ENCODE measurements at regions not wholly inside any gene's neighbourhood (a gene's known extent, or its start where the extent isn't known, plus 50 kb on each side); places are given as distances from the start of the nearest gene placed in this dataset.

DNA sequence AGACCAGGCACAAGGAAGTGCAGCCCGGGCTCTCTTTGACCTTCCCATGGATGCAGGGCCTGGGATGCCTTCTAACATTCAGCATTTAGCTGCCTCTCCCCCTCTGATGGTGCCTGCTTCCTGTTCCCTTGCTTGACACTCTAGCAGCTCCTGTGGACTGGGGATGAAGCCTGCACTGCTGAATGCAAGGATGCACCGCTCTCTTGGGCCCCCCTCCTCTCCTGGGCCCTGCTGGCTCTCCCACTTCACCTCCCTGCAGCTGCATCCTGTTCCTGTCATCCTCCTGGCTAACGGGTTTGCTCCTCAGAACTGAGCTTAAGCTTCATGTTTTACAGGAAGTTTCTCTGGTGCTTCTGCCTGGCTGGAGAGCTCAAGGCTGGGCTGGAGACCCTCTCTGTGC lies 254.1 kb downstream of the TSN start:
- TF ChIP-seq, protein P1, sequence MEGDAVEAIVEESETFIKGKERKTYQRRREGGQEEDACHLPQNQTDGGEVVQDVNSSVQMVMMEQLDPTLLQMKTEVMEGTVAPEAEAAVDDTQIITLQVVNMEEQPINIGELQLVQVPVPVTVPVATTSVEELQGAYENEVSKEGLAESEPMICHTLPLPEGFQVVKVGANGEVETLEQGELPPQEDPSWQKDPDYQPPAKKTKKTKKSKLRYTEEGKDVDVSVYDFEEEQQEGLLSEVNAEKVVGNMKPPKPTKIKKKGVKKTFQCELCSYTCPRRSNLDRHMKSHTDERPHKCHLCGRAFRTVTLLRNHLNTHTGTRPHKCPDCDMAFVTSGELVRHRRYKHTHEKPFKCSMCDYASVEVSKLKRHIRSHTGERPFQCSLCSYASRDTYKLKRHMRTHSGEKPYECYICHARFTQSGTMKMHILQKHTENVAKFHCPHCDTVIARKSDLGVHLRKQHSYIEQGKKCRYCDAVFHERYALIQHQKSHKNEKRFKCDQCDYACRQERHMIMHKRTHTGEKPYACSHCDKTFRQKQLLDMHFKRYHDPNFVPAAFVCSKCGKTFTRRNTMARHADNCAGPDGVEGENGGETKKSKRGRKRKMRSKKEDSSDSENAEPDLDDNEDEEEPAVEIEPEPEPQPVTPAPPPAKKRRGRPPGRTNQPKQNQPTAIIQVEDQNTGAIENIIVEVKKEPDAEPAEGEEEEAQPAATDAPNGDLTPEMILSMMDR (IDR thresholded peaks at IDR 0.05), result no peak
- no peak for TF ChIP-seq POLR2AphosphoS5 (IDR thresholded peaks at IDR 0.05)
- no peak for TF ChIP-seq POLR2A (IDR thresholded peaks at IDR 0.05)
- TF ChIP-seq EP300 (IDR thresholded peaks at IDR 0.05), result no peak

Data from gastroesophageal sphincter (tissue), 3 donors.